Activated CD8-positive, alpha-beta T cell treated with anti-CD3 and anti-CD28 coated beads for 36 hours (primary cell): ENCODE measurements at regions not wholly inside any gene's neighbourhood (a gene's known extent, or its start where the extent isn't known, plus 50 kb on each side); places are given as distances from the start of the nearest gene placed in this dataset.

Source experiments
- ATAC-seq: fragments of 200-7000 bp; cut with Tn5 transposase; one replicate; pipeline ENCODE4 v1.10.0; 2021; ENCODE audit warnings: mild to moderate bottlenecking, moderate library complexity
- CTCF ChIA-PET: fragments of 350-600 bp; sonication (Branson Sonifier 250); formaldehyde crosslinking; loops from one replicate; lab custom pipeline; 2021; ENCODE audit warnings: antibody characterized with exemption; lab: Charles Lee
- POLR2A ChIA-PET: fragments of 350-600 bp; sonication (Branson Sonifier 250); formaldehyde crosslinking; loops from one replicate; lab custom pipeline; 2021; ENCODE audit warnings: antibody characterized with exemption; lab: Charles Lee
- DNase-seq: peaks from one replicate; pipeline ENCODE4 v3.0.0-alpha.2; 2020
- H3K27ac Mint-ChIP-seq: one replicate; pipeline ENCODE4 v1.8.0; 2021; ENCODE audit warnings: mild to moderate bottlenecking, mixed read lengths
- H3K27me3 Mint-ChIP-seq: one replicate; pipeline ENCODE4 v1.8.0; 2021; ENCODE audit warnings: mixed read lengths
- H3K36me3 Mint-ChIP-seq: one replicate; pipeline ENCODE4 v1.8.0; 2021; ENCODE audit warnings: low read depth, mixed read lengths
- H3K4me1 Mint-ChIP-seq: one replicate; pipeline ENCODE4 v1.8.0; 2021; ENCODE audit warnings: low read depth, mixed read lengths
- H3K4me3 Mint-ChIP-seq: one replicate; pipeline ENCODE4 v1.8.0; 2021; ENCODE audit warnings: mild to moderate bottlenecking, moderate library complexity, mixed read lengths
- H3K9me3 Mint-ChIP-seq: one replicate; pipeline ENCODE4 v1.8.0; 2021; ENCODE audit warnings: mixed read lengths
- CTCF ChIP-seq: fragments of 200-600 bp; IDR thresholded peaks from one replicate; pipeline ENCODE4 v1.8.0; 2022; ENCODE audit warnings: antibody characterized with exemption, mild to moderate bottlenecking
- intact Hi-C: fragments of 100-400 bp; cut with micrococcal nuclease; formaldehyde crosslinking; loops from one replicate; pipeline ENCODE4 v1.10.0; 2022

GRCh38 chr3:21020043-21020442 is 731.0 kb downstream of the ZNF385D start:
- H3K9me3 Mint-ChIP-seq = peaks cover 24% of the 10 kb centered on the region
- H3K27ac Mint-ChIP-seq = no peak overlapping the region
- CTCF ChIA-PET = no interaction called here
- H3K4me1 Mint-ChIP-seq = no peaks in the 10 kb centered on the region
- POLR2A ChIA-PET = no interaction called here
- intact Hi-C loops = no loop called here
- H3K36me3 Mint-ChIP-seq = no peaks in the 10 kb centered on the region
- DNase-seq (no peak), ATAC-seq (no peak)
- TF ChIP-seq CTCF = no peak
- H3K4me3 Mint-ChIP-seq = no peak overlapping the region
- no peaks in the 10 kb centered on the region for H3K27me3 Mint-ChIP-seq

- H3K9me3 Mint-ChIP-seq = peaks cover 47% of the 10 kb centered on the region
- H3K4me1 Mint-ChIP-seq = no peaks in the 10 kb centered on the region
- ChIA-PET POLR2A (no interaction called here), CTCF (interaction anchor here (0.8 kb wide), 1 partner anchor 12 kb away, joined by 3 read pairs; no protein-coding TSS in a partner anchor)
- intact Hi-C loops = no loop called here
- no peaks in the 10 kb centered on the region for H3K27me3 Mint-ChIP-seq
- TF ChIP-seq CTCF = no peak
- H3K4me3 Mint-ChIP-seq = no peak overlapping the region
- H3K27ac Mint-ChIP-seq = no peak overlapping the region
- H3K36me3 Mint-ChIP-seq = no peaks in the 10 kb centered on the region
- DNase-seq (no peak), ATAC-seq (no peak)
Measured at GRCh38 chr3:21017115-21017852, 733.7 kb downstream of the ZNF385D start.

GRCh38 chr3:21013566-21013965 is 737.4 kb downstream of the ZNF385D start:
- no peaks in the 10 kb centered on the region for H3K4me1 Mint-ChIP-seq
- H3K27ac Mint-ChIP-seq = no peak overlapping the region
- no peaks in the 10 kb centered on the region for H3K36me3 Mint-ChIP-seq
- peaks cover 49% of the 10 kb centered on the region for H3K9me3 Mint-ChIP-seq
- ATAC-seq (no peak), DNase-seq (no peak)
- POLR2A ChIA-PET = no interaction called here
- CTCF ChIA-PET = no interaction called here
- H3K4me3 Mint-ChIP-seq = no peak overlapping the region
- no peak for TF ChIP-seq CTCF
- intact Hi-C loops = no loop called here
- H3K27me3 Mint-ChIP-seq = no peaks in the 10 kb centered on the region

GRCh38 chr3:20999661-21000060 is 751.3 kb downstream of the ZNF385D start:
- H3K9me3 Mint-ChIP-seq = peaks cover 13% of the 10 kb centered on the region
- no peaks in the 10 kb centered on the region for H3K36me3 Mint-ChIP-seq
- ATAC-seq (no peak), DNase-seq (no peak)
- intact Hi-C loops = no loop called here
- TF ChIP-seq CTCF = no peak
- H3K4me3 Mint-ChIP-seq = no peak overlapping the region
- H3K4me1 Mint-ChIP-seq = no peaks in the 10 kb centered on the region
- POLR2A ChIA-PET = no interaction called here
- no peaks in the 10 kb centered on the region for H3K27me3 Mint-ChIP-seq
- CTCF ChIA-PET = no interaction called here
- no peak overlapping the region for H3K27ac Mint-ChIP-seq

- Mint-ChIP-seq H3K9me3 (peaks cover 6% of the 10 kb centered on the region), H3K4me3 (no peak overlapping the region), H3K36me3 (no peaks in the 10 kb centered on the region), H3K27me3 (no peaks in the 10 kb centered on the region), H3K4me1 (no peaks in the 10 kb centered on the region), H3K27ac (no peak overlapping the region)
- ATAC-seq (no peak), DNase-seq (no peak)
- TF ChIP-seq CTCF = no peak
- CTCF ChIA-PET = no interaction called here
- intact Hi-C loops = no loop called here
- POLR2A ChIA-PET = interaction anchor here (0.6 kb wide), 1 partner anchor 85 kb away, joined by 3 read pairs; no protein-coding TSS in a partner anchor
Measured at GRCh38 chr3:20997183-20997582, 753.8 kb downstream of the ZNF385D start.
